ENCODE measurements at regions not wholly inside any gene's neighbourhood (a gene's known extent, or its start where the extent isn't known, plus 50 kb on each side); places are given as distances from the start of the nearest gene placed in this dataset.

DNA sequence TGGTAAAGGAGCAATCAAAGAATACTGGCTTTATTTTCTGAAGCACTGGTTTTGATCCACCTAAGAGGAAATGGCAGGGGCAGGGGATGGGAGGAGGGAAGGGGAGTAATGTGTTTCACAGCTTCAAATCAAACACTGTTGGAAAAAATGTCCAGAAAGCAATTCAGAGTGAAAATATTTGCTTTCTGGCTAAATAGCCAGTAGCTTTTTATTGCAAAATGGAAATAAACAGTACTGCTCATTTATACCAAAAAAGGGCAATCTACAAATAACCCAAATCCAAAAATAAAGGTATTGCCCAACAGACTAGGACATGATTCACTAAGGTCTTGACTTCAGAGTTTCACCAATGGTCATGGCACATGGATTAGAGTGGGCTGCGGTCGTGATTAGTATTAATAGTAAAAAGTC is 279.3 kb upstream of the THBS1 start:
- no peak for TF ChIP-seq POLR2A (IDR thresholded peaks at IDR 0.05; ENCODE audit: low read depth, low read length)
- TF ChIP-seq, protein P1, sequence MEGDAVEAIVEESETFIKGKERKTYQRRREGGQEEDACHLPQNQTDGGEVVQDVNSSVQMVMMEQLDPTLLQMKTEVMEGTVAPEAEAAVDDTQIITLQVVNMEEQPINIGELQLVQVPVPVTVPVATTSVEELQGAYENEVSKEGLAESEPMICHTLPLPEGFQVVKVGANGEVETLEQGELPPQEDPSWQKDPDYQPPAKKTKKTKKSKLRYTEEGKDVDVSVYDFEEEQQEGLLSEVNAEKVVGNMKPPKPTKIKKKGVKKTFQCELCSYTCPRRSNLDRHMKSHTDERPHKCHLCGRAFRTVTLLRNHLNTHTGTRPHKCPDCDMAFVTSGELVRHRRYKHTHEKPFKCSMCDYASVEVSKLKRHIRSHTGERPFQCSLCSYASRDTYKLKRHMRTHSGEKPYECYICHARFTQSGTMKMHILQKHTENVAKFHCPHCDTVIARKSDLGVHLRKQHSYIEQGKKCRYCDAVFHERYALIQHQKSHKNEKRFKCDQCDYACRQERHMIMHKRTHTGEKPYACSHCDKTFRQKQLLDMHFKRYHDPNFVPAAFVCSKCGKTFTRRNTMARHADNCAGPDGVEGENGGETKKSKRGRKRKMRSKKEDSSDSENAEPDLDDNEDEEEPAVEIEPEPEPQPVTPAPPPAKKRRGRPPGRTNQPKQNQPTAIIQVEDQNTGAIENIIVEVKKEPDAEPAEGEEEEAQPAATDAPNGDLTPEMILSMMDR (IDR thresholded peaks at IDR 0.05; ENCODE audit: extremely low read depth in 1 of 2, insufficient read depth in 1 of 2, low read depth in 1 of 2, low read length in 2 of 2) = no peak
- TF ChIP-seq POLR2AphosphoS5 (IDR thresholded peaks at IDR 0.05; ENCODE audit: insufficient read depth, low read depth, low read length) = no peak
- TF ChIP-seq EZH2 (IDR thresholded peaks at IDR 0.05; ENCODE audit: borderline replicate concordance, low read depth, low read length, severe bottlenecking) = no peak
- no peak for TF ChIP-seq JUN (IDR thresholded peaks at IDR 0.05; ENCODE audit: borderline replicate concordance, insufficient read depth, insufficient read length, low read depth)
- TF ChIP-seq FOS (IDR thresholded peaks at IDR 0.05; ENCODE audit: borderline replicate concordance, insufficient read depth, low read length) = no peak

Data from endothelial cell of umbilical vein (primary cell).